Panc1 (cell line): ENCODE measurements at regions not wholly inside any gene's neighbourhood (a gene's known extent, or its start where the extent isn't known, plus 50 kb on each side); places are given as distances from the start of the nearest gene placed in this dataset.

Experiments
- ATAC-seq: fragments of 200-7000 bp; cut with Tn5 transposase; 2 replicates; pipeline ENCODE4 v1.9.1; 2020; ENCODE audit warnings: mild to moderate bottlenecking, moderate library complexity
- BruUV-seq: library from RNA; stranded (reverse); fragments of 400-500 nt; replicated peaks from 2 replicates; lab custom pipeline; 2021; lab: Mats Ljungman, UMichigan
- CTCF ChIA-PET: fragments of 300-600 bp; sonication (Branson Sonifier 250); formaldehyde crosslinking; loops from one replicate; lab custom pipeline; 2022; ENCODE audit warnings: antibody characterized with exemption; lab: Charles Lee
- POLR2A ChIA-PET: fragments of 300-600 bp; sonication (Branson Sonifier 250); formaldehyde crosslinking; loops from one replicate; lab custom pipeline; 2022; ENCODE audit warnings: antibody characterized with exemption; lab: Charles Lee
- DNase-seq: peaks from one replicate; pipeline ENCODE4 v3.0.0-alpha.2; 2010; ENCODE audit warnings: low read depth, low spot score
- H3K27ac ChIP-seq: 2 replicates; pipeline ENCODE4 v1.5.1; 2011; ENCODE audit warnings: mild to moderate bottlenecking, low read length, inconsistent platforms
- H3K27me3 ChIP-seq: fragments of 200-500 bp; sonication (Bioruptor generic); 2 replicates; pipeline ENCODE4 v1.6.0; 2014; ENCODE audit warnings: low read length, inconsistent platforms; ENCODE audit not compliant: control insufficient read depth, insufficient read depth
- H3K36me3 ChIP-seq: fragments of 200-500 bp; sonication (Bioruptor generic); 2 replicates; pipeline ENCODE4 v1.5.1; 2014; ENCODE audit warnings: inconsistent platforms, mild to moderate bottlenecking, low read length, moderate library complexity; ENCODE audit not compliant: control insufficient read depth, insufficient read depth
- H3K4me1 ChIP-seq: 2 replicates; pipeline ENCODE4 v1.5.1; 2011; ENCODE audit warnings: inconsistent platforms, mild to moderate bottlenecking, low read length, moderate library complexity; ENCODE audit not compliant: control insufficient read depth, insufficient read depth
- H3K4me3 ChIP-seq, 2 experiments: 2 replicates each; pipeline ENCODE4 v1.5.1; 2011 to 2012; ENCODE audit warnings: low read depth in 2 of 2, low read length in 2 of 2, mild to moderate bottlenecking in 2 of 2, inconsistent platforms in 1 of 2, moderate library complexity in 1 of 2
- H3K9me3 ChIP-seq: fragments of 200-500 bp; sonication (Bioruptor generic); 2 replicates; pipeline ENCODE4 v1.5.1; 2014; ENCODE audit warnings: low read depth, mild to moderate bottlenecking, inconsistent platforms, low read length, moderate library complexity; ENCODE audit not compliant: control insufficient read depth, insufficient read depth
- POLR2AphosphoS5 ChIP-seq: IDR thresholded peaks from 2 replicates; pipeline ENCODE4 v1.6.1; 2012; ENCODE audit warnings: mild to moderate bottlenecking, low read depth, low read length, moderate library complexity
- SIN3A ChIP-seq: IDR thresholded peaks from 2 replicates; pipeline ENCODE4 v1.6.1; 2012; ENCODE audit warnings: low read depth, mild to moderate bottlenecking, low read length, moderate library complexity, borderline replicate concordance; ENCODE audit not compliant: insufficient read depth
- TCF7L2 ChIP-seq: IDR thresholded peaks from 2 replicates; pipeline ENCODE4 v1.6.1; 2011; ENCODE audit warnings: mild to moderate bottlenecking, low read depth, low read length, inconsistent platforms
- in situ Hi-C: cut with HindIII; loops from 2 replicates; pipeline ENCODE4 v1.10.0; 2016; ENCODE audit warnings: low sequenced_read_pairs, low pct_unique_long_range_greater_than_20kb
- intact Hi-C: fragments of 100-400 bp; cut with micrococcal nuclease; formaldehyde crosslinking; loops from one replicate; pipeline ENCODE4 v1.10.0; 2022; ENCODE audit not compliant: unreplicated experiment
- TF ChIP-seq, protein P1 (sequence below), 2 experiments: IDR thresholded peaks; 2 replicates each; pipeline ENCODE4 v1.6.1; 2011 to 2012; ENCODE audit warnings: low read depth in 2 of 2, control low read depth in 1 of 2, low read length in 1 of 2, mild to moderate bottlenecking in 1 of 2, moderate library complexity in 1 of 2; ENCODE audit not compliant: insufficient read depth in 1 of 2
- TF ChIP-seq, protein P2 (sequence below): fragments of 450-650 bp; IDR thresholded peaks from 2 replicates; pipeline ENCODE4 v1.5.1; 2017; ENCODE audit warnings: mild to moderate bottlenecking

DNA sequence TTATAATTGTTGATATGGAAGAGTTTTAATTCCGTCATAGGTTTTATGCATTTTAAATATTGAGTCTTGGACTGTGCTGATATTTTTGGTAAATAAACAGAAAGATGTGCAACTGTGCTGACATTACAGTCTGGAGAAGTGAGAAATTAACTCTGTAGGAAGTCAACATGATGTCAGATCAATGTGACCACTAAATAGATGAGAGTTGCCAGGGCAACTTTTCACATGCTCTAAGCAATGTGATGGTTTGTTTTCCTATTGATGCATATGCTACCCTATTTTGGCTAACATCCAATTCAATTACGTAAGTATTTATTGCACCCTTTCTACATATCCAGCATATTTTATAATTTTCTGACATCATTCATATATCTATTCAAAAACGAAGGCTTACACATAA, 1109.3 kb downstream of the TSN start:
- H3K9me3 ChIP-seq: no peaks in the 10 kb centered on the region
- DNase-seq: no peak
- ChIA-PET POLR2A (no interaction called here), CTCF (no interaction called here)
- TF ChIP-seq, protein P1, sequence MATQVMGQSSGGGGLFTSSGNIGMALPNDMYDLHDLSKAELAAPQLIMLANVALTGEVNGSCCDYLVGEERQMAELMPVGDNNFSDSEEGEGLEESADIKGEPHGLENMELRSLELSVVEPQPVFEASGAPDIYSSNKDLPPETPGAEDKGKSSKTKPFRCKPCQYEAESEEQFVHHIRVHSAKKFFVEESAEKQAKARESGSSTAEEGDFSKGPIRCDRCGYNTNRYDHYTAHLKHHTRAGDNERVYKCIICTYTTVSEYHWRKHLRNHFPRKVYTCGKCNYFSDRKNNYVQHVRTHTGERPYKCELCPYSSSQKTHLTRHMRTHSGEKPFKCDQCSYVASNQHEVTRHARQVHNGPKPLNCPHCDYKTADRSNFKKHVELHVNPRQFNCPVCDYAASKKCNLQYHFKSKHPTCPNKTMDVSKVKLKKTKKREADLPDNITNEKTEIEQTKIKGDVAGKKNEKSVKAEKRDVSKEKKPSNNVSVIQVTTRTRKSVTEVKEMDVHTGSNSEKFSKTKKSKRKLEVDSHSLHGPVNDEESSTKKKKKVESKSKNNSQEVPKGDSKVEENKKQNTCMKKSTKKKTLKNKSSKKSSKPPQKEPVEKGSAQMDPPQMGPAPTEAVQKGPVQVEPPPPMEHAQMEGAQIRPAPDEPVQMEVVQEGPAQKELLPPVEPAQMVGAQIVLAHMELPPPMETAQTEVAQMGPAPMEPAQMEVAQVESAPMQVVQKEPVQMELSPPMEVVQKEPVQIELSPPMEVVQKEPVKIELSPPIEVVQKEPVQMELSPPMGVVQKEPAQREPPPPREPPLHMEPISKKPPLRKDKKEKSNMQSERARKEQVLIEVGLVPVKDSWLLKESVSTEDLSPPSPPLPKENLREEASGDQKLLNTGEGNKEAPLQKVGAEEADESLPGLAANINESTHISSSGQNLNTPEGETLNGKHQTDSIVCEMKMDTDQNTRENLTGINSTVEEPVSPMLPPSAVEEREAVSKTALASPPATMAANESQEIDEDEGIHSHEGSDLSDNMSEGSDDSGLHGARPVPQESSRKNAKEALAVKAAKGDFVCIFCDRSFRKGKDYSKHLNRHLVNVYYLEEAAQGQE (IDR thresholded peaks at IDR 0.05; ENCODE audit: insufficient read depth in 1 of 2, low read depth in 2 of 2, low read length in 1 of 2): no peak
- no peak for TF ChIP-seq TCF7L2
- TF ChIP-seq POLR2AphosphoS5: no peak
- TF ChIP-seq, protein P2, sequence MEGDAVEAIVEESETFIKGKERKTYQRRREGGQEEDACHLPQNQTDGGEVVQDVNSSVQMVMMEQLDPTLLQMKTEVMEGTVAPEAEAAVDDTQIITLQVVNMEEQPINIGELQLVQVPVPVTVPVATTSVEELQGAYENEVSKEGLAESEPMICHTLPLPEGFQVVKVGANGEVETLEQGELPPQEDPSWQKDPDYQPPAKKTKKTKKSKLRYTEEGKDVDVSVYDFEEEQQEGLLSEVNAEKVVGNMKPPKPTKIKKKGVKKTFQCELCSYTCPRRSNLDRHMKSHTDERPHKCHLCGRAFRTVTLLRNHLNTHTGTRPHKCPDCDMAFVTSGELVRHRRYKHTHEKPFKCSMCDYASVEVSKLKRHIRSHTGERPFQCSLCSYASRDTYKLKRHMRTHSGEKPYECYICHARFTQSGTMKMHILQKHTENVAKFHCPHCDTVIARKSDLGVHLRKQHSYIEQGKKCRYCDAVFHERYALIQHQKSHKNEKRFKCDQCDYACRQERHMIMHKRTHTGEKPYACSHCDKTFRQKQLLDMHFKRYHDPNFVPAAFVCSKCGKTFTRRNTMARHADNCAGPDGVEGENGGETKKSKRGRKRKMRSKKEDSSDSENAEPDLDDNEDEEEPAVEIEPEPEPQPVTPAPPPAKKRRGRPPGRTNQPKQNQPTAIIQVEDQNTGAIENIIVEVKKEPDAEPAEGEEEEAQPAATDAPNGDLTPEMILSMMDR: no peak
- TF ChIP-seq SIN3A: no peak
- H3K27ac ChIP-seq: no peak overlapping the region
- intact Hi-C loops (no loop called here), in situ Hi-C loops (no loop called here)
- BruUV-seq: no TSS peak
- H3K4me1 ChIP-seq: no peaks in the 10 kb centered on the region
- H3K4me3 ChIP-seq: no peak overlapping the region
- no peaks in the 10 kb centered on the region for H3K27me3 ChIP-seq
- H3K36me3 ChIP-seq: no peaks in the 10 kb centered on the region
- no peak for ATAC-seq

DNA sequence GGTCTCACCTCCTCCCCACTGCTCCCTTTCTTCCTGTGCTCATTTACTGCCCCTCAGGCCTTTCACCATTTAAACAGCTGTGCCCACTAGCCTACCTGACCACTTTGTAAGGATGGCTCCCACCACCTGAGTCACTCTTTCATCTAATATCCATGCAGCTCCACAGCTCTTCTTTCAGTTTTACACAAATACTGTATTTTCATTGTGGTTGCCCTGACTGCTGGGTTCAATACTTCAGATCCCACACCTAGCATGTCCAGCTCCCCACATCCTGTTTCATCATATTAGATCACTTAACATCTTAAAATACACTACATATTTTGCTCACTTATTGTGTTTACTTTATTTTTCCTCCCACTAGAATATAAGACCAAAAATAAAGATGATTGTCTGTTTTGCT, 1110.6 kb downstream of the TSN start:
- TF ChIP-seq TCF7L2: no peak
- TF ChIP-seq, protein P2: no peak
- no peak for TF ChIP-seq SIN3A
- no peak for TF ChIP-seq POLR2AphosphoS5
- TF ChIP-seq, protein P1 (IDR thresholded peaks at IDR 0.05; ENCODE audit: insufficient read depth in 1 of 2, low read depth in 2 of 2, low read length in 1 of 2): no peak
- Histone ChIP-seq H3K27me3 (no peaks in the 10 kb centered on the region), H3K9me3 (no peaks in the 10 kb centered on the region), H3K27ac (no peak overlapping the region), H3K36me3 (no peaks in the 10 kb centered on the region), H3K4me3 (no peak overlapping the region), H3K4me1 (no peaks in the 10 kb centered on the region)
- ATAC-seq: no peak
- DNase-seq: no peak
- ChIA-PET POLR2A (interaction anchor here (0.6 kb wide), 1 partner anchor 100 kb away, joined by 4 read pairs; no protein-coding TSS in a partner anchor), CTCF (no interaction called here)
- in situ Hi-C loops: no loop called here
- intact Hi-C loops: no loop called here
- BruUV-seq: no TSS peak
